H1 (cell line): ENCODE measurements at regions not wholly inside any gene's neighbourhood (a gene's known extent, or its start where the extent isn't known, plus 50 kb on each side); places are given as distances from the start of the nearest gene placed in this dataset.

Experiments used
- CTCF ChIA-PET: fragments of 300-600 bp; sonication (Branson Sonifier 250); formaldehyde crosslinking; loops from one replicate; lab custom pipeline; 2021; ENCODE audit not compliant: partially characterized antibody; lab: Charles Lee
- POLR2A ChIA-PET: fragments of 300-600 bp; sonication (Branson Sonifier 250); formaldehyde crosslinking; loops from one replicate; lab custom pipeline; 2021; ENCODE audit warnings: inconsistent platforms; ENCODE audit not compliant: partially characterized antibody; lab: Charles Lee
- DNase-seq, 2 experiments: peaks; one replicate each; pipeline versions ENCODE4 v3.0.0 to v3.0.0-alpha.2; 2010 to 2022; ENCODE audit warnings: low spot score in 2 of 2, low read depth in 1 of 2, mixed read lengths in 1 of 2
- FAIRE-seq: peaks from 2 replicates; lab custom pipeline; 2011; peaks lifted over from hg19 to GRCh38; lab: Jason Lieb, UNC
- H2AFZ ChIP-seq: 2 replicates; pipeline ENCODE4 v1.8.1; 2012; ENCODE audit warnings: low read length, inconsistent platforms
- H2AK5ac ChIP-seq: 2 replicates; pipeline ENCODE4 v1.6.1; 2013; ENCODE audit warnings: low read depth, low read length
- H2BK120ac ChIP-seq: replicated peaks from 2 replicates; pipeline ENCODE3; 2013; ENCODE audit warnings: low read depth, low read length, inconsistent platforms
- H2BK12ac ChIP-seq: 2 replicates; pipeline ENCODE4 v1.6.1; 2013; ENCODE audit warnings: low read depth, low read length
- H2BK15ac ChIP-seq: 2 replicates; pipeline ENCODE4 v1.6.1; 2013; ENCODE audit warnings: low read length
- H2BK20ac ChIP-seq: 2 replicates; pipeline ENCODE4 v1.6.1; 2013; ENCODE audit warnings: low read length
- H2BK5ac ChIP-seq: 2 replicates; pipeline ENCODE4 v1.6.1; 2013; ENCODE audit warnings: low read depth, low read length
- H3K14ac ChIP-seq: 2 replicates; pipeline ENCODE4 v1.6.1; 2013; ENCODE audit warnings: inconsistent platforms; ENCODE audit not compliant: insufficient read length
- H3K18ac ChIP-seq: 2 replicates; pipeline ENCODE4 v1.6.1; 2013; ENCODE audit warnings: low read length; ENCODE audit errors: extremely low read depth
- H3K23ac ChIP-seq: 2 replicates; pipeline ENCODE4 v1.6.1; 2013; ENCODE audit warnings: inconsistent platforms; ENCODE audit not compliant: insufficient read length
- H3K23me2 ChIP-seq: 2 replicates; pipeline ENCODE4 v1.6.1; 2013; ENCODE audit warnings: low read depth, low read length
- H3K27ac ChIP-seq: 2 replicates; pipeline ENCODE4 v1.6.1; 2011; ENCODE audit warnings: low read depth, low read length, inconsistent platforms
- H3K27me3 ChIP-seq, 4 experiments: replicated peaks in 1 of 4; 1 replicate in 1 of 4; 2 replicates in 3 of 4; pipeline versions ENCODE4 v1.6.1 to v1.8.1; 2011 to 2013; ENCODE audit warnings: low read length in 3 of 4, mild to moderate bottlenecking in 3 of 4, inconsistent platforms in 2 of 4, mixed read lengths in 2 of 4, moderate library complexity in 1 of 4; ENCODE audit not compliant: control insufficient read depth in 3 of 4, insufficient read depth in 3 of 4; ENCODE audit errors: extremely low read depth in 1 of 4
- H3K36me3 ChIP-seq, 4 experiments: 2 replicates each; pipeline versions ENCODE4 v1.6.1 to v1.8.1; 2011 to 2013; ENCODE audit warnings: mild to moderate bottlenecking in 4 of 4, low read length in 3 of 4, moderate library complexity in 2 of 4, control low read depth in 1 of 4, inconsistent platforms in 1 of 4; ENCODE audit not compliant: insufficient read depth in 4 of 4, control insufficient read depth in 2 of 4
- H3K4ac ChIP-seq: replicated peaks from 2 replicates; pipeline ENCODE3; 2013; ENCODE audit warnings: low read length, low read depth, mixed read lengths, inconsistent platforms; ENCODE audit not compliant: insufficient read length
- H3K4me1 ChIP-seq, 4 experiments: replicated peaks in 1 of 4; 1 replicate in 1 of 4; 2 replicates in 3 of 4; pipeline versions ENCODE4 v1.6.1 to v1.8.1; 2011 to 2013; ENCODE audit warnings: low read length in 3 of 4, inconsistent platforms in 2 of 4, mixed read lengths in 1 of 4; ENCODE audit not compliant: insufficient read depth in 4 of 4, control insufficient read depth in 3 of 4
- H3K4me2 ChIP-seq, 2 experiments: 2 replicates each; pipeline versions ENCODE4 v1.6.1 to v1.8.1; 2011 to 2013; ENCODE audit warnings: low read depth in 2 of 2, low read length in 2 of 2, control low read depth in 1 of 2, inconsistent platforms in 1 of 2, mild to moderate bottlenecking in 1 of 2; ENCODE audit not compliant: insufficient read depth in 1 of 2
- H3K4me3 ChIP-seq, 4 experiments: fragments of 200-600, 300-600 bp in 1 of 4; sonication (generic), shearing (Covaris generic), sonication (Bioruptor Twin) in 1 of 4; 2 replicates each; pipeline versions ENCODE4 v1.5.1 to v1.8.1; 2011 to 2016; ENCODE audit warnings: low read length in 4 of 4, low read depth in 3 of 4, control low read depth in 2 of 4, inconsistent platforms in 2 of 4, mild to moderate bottlenecking in 2 of 4, mixed read lengths in 1 of 4, moderate library complexity in 1 of 4; ENCODE audit not compliant: insufficient read depth in 2 of 4; ENCODE audit errors: extremely low read depth in 1 of 4
- H3K56ac ChIP-seq: replicated peaks from 2 replicates; pipeline ENCODE3; 2013; ENCODE audit warnings: low read depth, mild to moderate bottlenecking, mixed read lengths, low read length, inconsistent platforms; ENCODE audit not compliant: insufficient read length
- H3K79me1 ChIP-seq: 2 replicates; pipeline ENCODE4 v1.6.1; 2013; ENCODE audit warnings: low read depth, low read length, control low read depth
- H3K79me2 ChIP-seq, 2 experiments: 2 replicates each; pipeline versions ENCODE4 v1.6.1 to v1.8.1; 2012 to 2013; ENCODE audit warnings: low read length in 2 of 2, mild to moderate bottlenecking in 2 of 2, inconsistent platforms in 1 of 2; ENCODE audit not compliant: insufficient read depth in 2 of 2, control insufficient read depth in 1 of 2
- H3K9ac ChIP-seq, 4 experiments: replicated peaks in 1 of 4; 1 replicate in 1 of 4; 2 replicates in 3 of 4; pipeline versions ENCODE4 v1.6.1 to v1.8.1; 2011 to 2013; ENCODE audit warnings: low read depth in 3 of 4, low read length in 3 of 4, control low read depth in 2 of 4, mild to moderate bottlenecking in 2 of 4, moderate library complexity in 2 of 4, inconsistent platforms in 1 of 4; ENCODE audit errors: extremely low read depth in 1 of 4
- H3K9me3 ChIP-seq, 2 experiments: 2 replicates each; pipeline versions ENCODE4 v1.6.1 to v1.8.1; 2012 to 2013; ENCODE audit warnings: mild to moderate bottlenecking in 2 of 2, moderate library complexity in 2 of 2, control low read depth in 1 of 2, inconsistent platforms in 1 of 2, low read depth in 1 of 2, low read length in 1 of 2, mixed read lengths in 1 of 2; ENCODE audit not compliant: insufficient read depth in 2 of 2
- H4K20me1 ChIP-seq, 2 experiments: replicated peaks in 1 of 2; 2 replicates each; pipeline versions ENCODE3 to v1.8.1; 2011 to 2013; ENCODE audit warnings: inconsistent platforms in 2 of 2, low read length in 2 of 2, mild to moderate bottlenecking in 1 of 2; ENCODE audit not compliant: insufficient read depth in 2 of 2, control insufficient read depth in 1 of 2
- H4K5ac ChIP-seq: 2 replicates; pipeline ENCODE4 v1.6.1; 2013; ENCODE audit warnings: low read length, low read depth, mixed read lengths, inconsistent platforms; ENCODE audit not compliant: insufficient read length
- H4K8ac ChIP-seq: 2 replicates; pipeline ENCODE4 v1.8.0; 2013; ENCODE audit warnings: mild to moderate bottlenecking, moderate library complexity, low read length, inconsistent platforms; ENCODE audit not compliant: insufficient read depth; ENCODE audit errors: extremely low read depth
- H4K91ac ChIP-seq: replicated peaks from 2 replicates; pipeline ENCODE3; 2013; ENCODE audit warnings: low read length, mixed read lengths, inconsistent platforms; ENCODE audit not compliant: insufficient read length
- CHD1 ChIP-seq: IDR thresholded peaks from 2 replicates; pipeline ENCODE4 v1.6.1; 2012; ENCODE audit warnings: low read depth, low read length, improper control_type of control experiment
- CTBP2 ChIP-seq: IDR thresholded peaks from 2 replicates; pipeline ENCODE4 v1.7.0; 2011; ENCODE audit warnings: borderline replicate concordance, mild to moderate bottlenecking, moderate library complexity, mixed read lengths, low read length; ENCODE audit not compliant: insufficient read depth, insufficient read length
- SAP30 ChIP-seq: fragments of 300-600 bp; sonication (generic); IDR thresholded peaks from 2 replicates; pipeline ENCODE4 v1.7.1; 2012; ENCODE audit warnings: low read length, moderate library complexity, mild to moderate bottlenecking, inconsistent platforms; ENCODE audit not compliant: insufficient read depth, insufficient replicate concordance
- SIRT6 ChIP-seq: IDR thresholded peaks from one replicate; pipeline ENCODE4 v1.7.1; 2012; ENCODE audit warnings: low read length, inconsistent platforms
- SP4 ChIP-seq: IDR thresholded peaks from 2 replicates; pipeline ENCODE4 v1.6.1; 2012; ENCODE audit warnings: low read length, inconsistent platforms
- TBP ChIP-seq: IDR thresholded peaks from 2 replicates; pipeline ENCODE4 v1.6.1; 2011; ENCODE audit warnings: low read depth, low read length, improper control_type of control experiment
- WGBS, 2 experiments: shearing (Covaris generic) in 1 of 2; methylation state at CpG; one replicate each; pipeline versions ENCODE4 v1.1.6 to v1.1.7; 2013 to 2015; ENCODE audit warnings: low lambda C conversion rate in 2 of 2, mixed read lengths in 2 of 2, inconsistent platforms in 1 of 2, low coverage in 1 of 2, missing lambda C conversion rate in 1 of 2; ENCODE audit not compliant: insufficient replicate concordance in 2 of 2, insufficient coverage in 1 of 2, insufficient read length in 1 of 2; ENCODE audit errors: extremely low coverage in 1 of 2, missing lambda C conversion rate in 1 of 2; 5-methylcytosine and 5-hydroxymethylcytosine counted together

- no peak overlapping the region for H3K56ac ChIP-seq
- H3K9ac ChIP-seq: no peak overlapping the region
- H4K8ac ChIP-seq: no peak overlapping the region
- no peak overlapping the region for H2AK5ac ChIP-seq
- H3K36me3 ChIP-seq: no peaks in the 10 kb centered on the region
- TF ChIP-seq CTBP2: no peak
- no peak for TF ChIP-seq SIRT6
- TF ChIP-seq SAP30: no peak
- TF ChIP-seq CHD1: no peak
- TF ChIP-seq TBP: no peak
- no peak for TF ChIP-seq SP4
- no peak overlapping the region for H2BK120ac ChIP-seq
- ChIA-PET CTCF (no interaction called here), POLR2A (no interaction called here)
- no peak overlapping the region for H3K27ac ChIP-seq
- no peaks in the 10 kb centered on the region for H3K9me3 ChIP-seq
- H3K23me2 ChIP-seq: no peaks in the 10 kb centered on the region
- H3K4ac ChIP-seq: no peak overlapping the region
- no peaks in the 10 kb centered on the region for H3K4me1 ChIP-seq
- H2BK5ac ChIP-seq: no peak overlapping the region
- H3K14ac ChIP-seq: no peak overlapping the region
- H3K4me2 ChIP-seq: no peak overlapping the region
- no peak overlapping the region for H3K4me3 ChIP-seq
- H3K27me3 ChIP-seq: no peaks in the 10 kb centered on the region
- no peak overlapping the region for H2BK15ac ChIP-seq
- no peak overlapping the region for H2AFZ ChIP-seq
- no peak overlapping the region for H3K23ac ChIP-seq
- no peak for FAIRE-seq
- no peak overlapping the region for H2BK12ac ChIP-seq
- no peak overlapping the region for H4K5ac ChIP-seq
- H3K18ac ChIP-seq: no peak overlapping the region
- H2BK20ac ChIP-seq: no peak overlapping the region
- no peak overlapping the region for H4K91ac ChIP-seq
- 92% methylated on average over 3 of the region's 3 CpGs; no CpG with 5 or more reads in 1 of the 2 experiments for WGBS, 2 experiments
- no peaks in the 10 kb centered on the region for H4K20me1 ChIP-seq
- H3K79me2 ChIP-seq: no peaks in the 10 kb centered on the region
- no peaks in the 10 kb centered on the region for H3K79me1 ChIP-seq
- no peak for DNase-seq
Measured at GRCh38 chr2:7338961-7339360, 421.7 kb downstream of the RNF144A start.
